Keratinocyte (primary cell): ENCODE measurements at regions not wholly inside any gene's neighbourhood (a gene's known extent, or its start where the extent isn't known, plus 50 kb on each side); places are given as distances from the start of the nearest gene placed in this dataset.
"Not testable (repeated sequence)": the region's sequence is repeated elsewhere in the genome, so short reads cannot be mapped to it uniquely, and the experiment has no call there.

ENCODE experiments used
- DNase-seq: peaks from one replicate; pipeline ENCODE4 v3.0.0-alpha.2; 2011; ENCODE audit warnings: low read depth, missing footprints, low spot score
- FAIRE-seq: peaks from 2 replicates; lab custom pipeline; 2011; peaks lifted over from hg19 to GRCh38; lab: Jason Lieb, UNC
- H2AFZ ChIP-seq: 2 replicates; pipeline ENCODE4 v1.6.0; 2012; ENCODE audit warnings: low read length, control low read depth, inconsistent platforms; ENCODE audit not compliant: control insufficient read depth
- H3K27ac ChIP-seq: 2 replicates; pipeline ENCODE4 v1.5.1; 2011; ENCODE audit warnings: low read length; ENCODE audit not compliant: control insufficient read depth, insufficient read depth
- H3K27me3 ChIP-seq: 3 replicates; pipeline ENCODE4 v1.6.0; 2011; ENCODE audit warnings: low read length; ENCODE audit not compliant: control insufficient read depth, insufficient read depth; ENCODE audit errors: extremely low read depth
- H3K36me3 ChIP-seq, 2 experiments: 2 replicates in 1 of 2; 3 replicates in 1 of 2; pipeline ENCODE4 v1.5.1; 2011; ENCODE audit warnings: low read length in 2 of 2, mild to moderate bottlenecking in 1 of 2; ENCODE audit not compliant: control insufficient read depth in 2 of 2, insufficient read depth in 2 of 2; ENCODE audit errors: extremely low read depth in 1 of 2
- H3K4me1 ChIP-seq: 3 replicates; pipeline ENCODE4 v1.5.1; 2011; ENCODE audit warnings: low read length; ENCODE audit not compliant: control insufficient read depth, insufficient read depth; ENCODE audit errors: extremely low read depth
- H3K4me2 ChIP-seq: 3 replicates; pipeline ENCODE4 v1.6.0; 2011; ENCODE audit warnings: low read depth, low read length; ENCODE audit not compliant: control insufficient read depth, insufficient read depth; ENCODE audit errors: extremely low read depth
- H3K4me3 ChIP-seq, 3 experiments: fragments of 200-600 bp in 1 of 3; sonication (generic) in 1 of 3; 2 replicates in 2 of 3; 3 replicates in 1 of 3; pipeline ENCODE4 v1.5.1; 2011 to 2016; ENCODE audit warnings: low read length in 3 of 3, mild to moderate bottlenecking in 3 of 3, control low read depth in 2 of 3, inconsistent platforms in 1 of 3, low read depth in 1 of 3, mixed read lengths in 1 of 3, mixed run types in 1 of 3, moderate library complexity in 1 of 3; ENCODE audit not compliant: control insufficient read depth in 2 of 3, insufficient read depth in 2 of 3; ENCODE audit errors: extremely low read depth in 1 of 3
- H3K79me2 ChIP-seq: 2 replicates; pipeline ENCODE4 v1.6.0; 2012; ENCODE audit warnings: low read length; ENCODE audit not compliant: control insufficient read depth, insufficient read depth
- H3K9ac ChIP-seq: 3 replicates; pipeline ENCODE4 v1.6.0; 2011; ENCODE audit warnings: low read length; ENCODE audit not compliant: control insufficient read depth, insufficient read depth; ENCODE audit errors: extremely low read depth
- H3K9me1 ChIP-seq: 3 replicates; pipeline ENCODE4 v1.6.0; 2011; ENCODE audit warnings: low read length; ENCODE audit not compliant: control insufficient read depth, insufficient read depth; ENCODE audit errors: extremely low read depth
- H3K9me3 ChIP-seq: 2 replicates; pipeline ENCODE4 v1.5.1; 2012; ENCODE audit warnings: low read depth, low read length; ENCODE audit not compliant: control insufficient read depth
- H4K20me1 ChIP-seq: 3 replicates; pipeline ENCODE4 v1.6.0; 2011; ENCODE audit warnings: low read length; ENCODE audit not compliant: control insufficient read depth, insufficient read depth; ENCODE audit errors: extremely low read depth
- EZH2 ChIP-seq: IDR thresholded peaks from one replicate; pipeline ENCODE4 v1.6.1; 2012; ENCODE audit warnings: inconsistent platforms, mild to moderate bottlenecking, low read length, moderate library complexity
- dilution Hi-C: fragments of 300-500 bp; cut with MboI; formaldehyde crosslinking; loops from one replicate; pipeline ENCODE4 v1.7.0; 2020; ENCODE audit warnings: low sequenced_read_pairs; ENCODE audit not compliant: extremely low pct_ligation_motif_present
- TF ChIP-seq, protein P1 (sequence below), 3 experiments: IDR thresholded peaks in 1 of 3; conservative IDR thresholded peaks in 1 of 3; optimal IDR thresholded peaks in 1 of 3; 2 replicates in 2 of 3; 3 replicates in 1 of 3; pipeline versions ENCODE3 to v1.5.1; 2011; ENCODE audit warnings: low read length in 3 of 3, mild to moderate bottlenecking in 3 of 3, moderate library complexity in 2 of 3, control low read depth in 1 of 3, inconsistent platforms in 1 of 3; ENCODE audit not compliant: insufficient read depth in 2 of 3; ENCODE audit errors: extremely low read depth in 1 of 3

DNA sequence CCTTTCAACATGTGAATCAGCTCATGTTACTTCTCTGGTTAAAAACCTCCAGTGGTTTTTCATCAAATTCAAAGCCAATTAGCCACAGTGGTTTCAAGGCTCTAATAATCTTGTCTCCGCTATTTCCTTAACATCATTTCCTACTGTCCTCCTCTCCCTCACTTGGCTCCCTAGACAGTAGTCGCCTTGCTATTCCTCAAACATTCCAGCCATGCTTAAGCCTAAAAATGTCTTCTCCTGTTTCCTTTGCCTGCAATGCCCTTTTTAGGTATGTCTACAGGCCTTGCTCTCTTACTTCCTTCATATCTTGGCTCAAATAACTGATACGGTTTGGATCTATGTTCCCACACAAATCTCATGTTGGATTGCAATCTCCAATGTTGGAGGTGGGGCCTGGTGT is 779.4 kb upstream of the LRRN3 start:
- Histone ChIP-seq H3K9me3 (no peaks in the 10 kb centered on the region), H3K4me2 (no peak overlapping the region), H3K27me3 (no peaks in the 10 kb centered on the region), H3K36me3 (no peaks in the 10 kb centered on the region), H2AFZ (no peak overlapping the region), H3K9ac (no peak overlapping the region), H4K20me1 (no peaks in the 10 kb centered on the region), H3K27ac (no peak overlapping the region), H3K4me3 (no peak overlapping the region), H3K9me1 (no peaks in the 10 kb centered on the region), H3K79me2 (no peaks in the 10 kb centered on the region), H3K4me1 (no peaks in the 10 kb centered on the region)
- FAIRE-seq: no peak
- TF ChIP-seq, protein P1, sequence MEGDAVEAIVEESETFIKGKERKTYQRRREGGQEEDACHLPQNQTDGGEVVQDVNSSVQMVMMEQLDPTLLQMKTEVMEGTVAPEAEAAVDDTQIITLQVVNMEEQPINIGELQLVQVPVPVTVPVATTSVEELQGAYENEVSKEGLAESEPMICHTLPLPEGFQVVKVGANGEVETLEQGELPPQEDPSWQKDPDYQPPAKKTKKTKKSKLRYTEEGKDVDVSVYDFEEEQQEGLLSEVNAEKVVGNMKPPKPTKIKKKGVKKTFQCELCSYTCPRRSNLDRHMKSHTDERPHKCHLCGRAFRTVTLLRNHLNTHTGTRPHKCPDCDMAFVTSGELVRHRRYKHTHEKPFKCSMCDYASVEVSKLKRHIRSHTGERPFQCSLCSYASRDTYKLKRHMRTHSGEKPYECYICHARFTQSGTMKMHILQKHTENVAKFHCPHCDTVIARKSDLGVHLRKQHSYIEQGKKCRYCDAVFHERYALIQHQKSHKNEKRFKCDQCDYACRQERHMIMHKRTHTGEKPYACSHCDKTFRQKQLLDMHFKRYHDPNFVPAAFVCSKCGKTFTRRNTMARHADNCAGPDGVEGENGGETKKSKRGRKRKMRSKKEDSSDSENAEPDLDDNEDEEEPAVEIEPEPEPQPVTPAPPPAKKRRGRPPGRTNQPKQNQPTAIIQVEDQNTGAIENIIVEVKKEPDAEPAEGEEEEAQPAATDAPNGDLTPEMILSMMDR (optimal IDR thresholded peaks at IDR 0.05 in 1 of 3, IDR thresholded peaks at IDR 0.05 in 1 of 3, conservative IDR thresholded peaks at IDR 0.05 in 1 of 3; ENCODE audit: extremely low read depth in 1 of 3, insufficient read depth in 2 of 3, low read length in 3 of 3): no peak
- TF ChIP-seq EZH2: no peak
- DNase-seq: no peak
- dilution Hi-C loops: no loop called here

DNA sequence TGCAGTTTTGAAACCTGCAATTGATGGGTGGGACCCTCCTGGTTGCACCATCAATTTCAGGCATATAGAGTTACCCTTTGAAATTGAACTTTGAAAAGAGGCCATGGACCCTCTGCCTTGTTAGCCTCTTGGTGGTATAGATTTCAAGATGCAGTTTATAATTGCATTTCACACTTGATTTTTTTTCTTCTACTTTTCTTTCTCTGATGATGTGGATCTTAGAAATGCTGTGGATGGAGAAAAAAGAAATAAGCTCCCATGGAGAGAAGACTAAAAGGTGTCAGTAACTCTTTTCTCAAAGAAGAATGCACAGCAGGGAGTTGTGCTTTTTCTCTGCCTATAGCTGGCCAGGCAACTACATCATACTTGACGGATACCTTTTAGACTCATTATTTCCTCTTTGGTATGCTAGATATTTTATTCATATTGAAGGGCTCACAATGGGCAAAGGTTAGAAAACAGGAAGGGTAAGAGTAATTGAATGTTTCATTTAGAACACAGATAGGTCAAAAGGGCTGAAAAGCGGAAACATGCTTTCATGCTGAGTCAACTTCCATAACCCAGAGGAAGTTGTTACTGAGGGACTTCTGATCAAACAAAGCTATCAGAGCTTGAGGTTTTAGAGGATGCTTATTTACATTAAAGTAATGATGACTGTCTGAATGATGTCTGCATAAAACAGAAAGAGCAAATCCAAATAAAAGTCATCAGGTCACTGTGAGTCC is 773.2 kb upstream of the LRRN3 start:
- no peak for FAIRE-seq

DNA sequence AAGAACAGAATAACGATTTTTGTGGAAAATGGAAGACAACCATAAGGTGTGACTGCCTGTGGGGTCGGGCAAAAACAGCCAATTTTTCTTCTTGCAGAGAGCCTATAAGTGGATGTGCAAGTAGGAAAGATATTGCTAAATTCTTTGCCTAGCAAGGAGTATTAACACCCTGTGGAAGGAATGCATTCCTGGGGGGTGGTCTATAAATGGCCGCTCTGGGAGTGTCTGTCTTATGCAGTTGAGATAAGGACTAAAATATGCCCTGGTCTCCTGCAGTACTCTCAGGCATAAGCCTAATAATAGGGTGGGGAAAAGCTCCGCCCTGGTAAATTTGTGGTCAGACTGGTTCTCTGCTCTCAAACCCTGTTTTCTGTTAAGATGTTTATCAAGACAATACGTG is 770.6 kb upstream of the LRRN3 start:
- H3K4me3 ChIP-seq, H3K9ac ChIP-seq, H3K36me3 ChIP-seq, dilution Hi-C loops, H3K9me3 ChIP-seq, H3K4me2 ChIP-seq, H3K4me1 ChIP-seq, H3K27ac ChIP-seq, H2AFZ ChIP-seq, FAIRE-seq, H3K27me3 ChIP-seq, H4K20me1 ChIP-seq, DNase-seq, H3K79me2 ChIP-seq, H3K9me1 ChIP-seq: not testable (repeated sequence)

More for the DNA sequence above, 773.2 kb upstream of the LRRN3 start:
- no peaks in the 10 kb centered on the region for H3K9me1 ChIP-seq
- no peaks in the 10 kb centered on the region for H3K36me3 ChIP-seq
- no peaks in the 10 kb centered on the region for H3K9me3 ChIP-seq
- no peak overlapping the region for H3K9ac ChIP-seq
- H3K4me3 ChIP-seq: no peak overlapping the region
- H3K79me2 ChIP-seq: no peaks in the 10 kb centered on the region
- no peak overlapping the region for H3K4me2 ChIP-seq
- DNase-seq: no peak
- no peak for TF ChIP-seq EZH2
- dilution Hi-C loops: no loop called here
- no peaks in the 10 kb centered on the region for H4K20me1 ChIP-seq
- H3K4me1 ChIP-seq: no peaks in the 10 kb centered on the region
- H3K27me3 ChIP-seq: no peaks in the 10 kb centered on the region
- no peak overlapping the region for H2AFZ ChIP-seq
- H3K27ac ChIP-seq: no peak overlapping the region
